Activated T-helper 1 cell treated with anti-CD3 and anti-CD28 coated beads, Interleukin-2, amount 50 U/mL, for 16 hours (primary cell): ENCODE measurements at regions not wholly inside any gene's neighbourhood (a gene's known extent, or its start where the extent isn't known, plus 50 kb on each side); places are given as distances from the start of the nearest gene placed in this dataset.

Experiments
- DNase-seq, 2 donors: peaks; one replicate each; pipeline ENCODE4 v3.0.0-alpha.2; 2020; ENCODE audit warnings: low read depth in 1 of 2, low spot score in 1 of 2

DNA sequence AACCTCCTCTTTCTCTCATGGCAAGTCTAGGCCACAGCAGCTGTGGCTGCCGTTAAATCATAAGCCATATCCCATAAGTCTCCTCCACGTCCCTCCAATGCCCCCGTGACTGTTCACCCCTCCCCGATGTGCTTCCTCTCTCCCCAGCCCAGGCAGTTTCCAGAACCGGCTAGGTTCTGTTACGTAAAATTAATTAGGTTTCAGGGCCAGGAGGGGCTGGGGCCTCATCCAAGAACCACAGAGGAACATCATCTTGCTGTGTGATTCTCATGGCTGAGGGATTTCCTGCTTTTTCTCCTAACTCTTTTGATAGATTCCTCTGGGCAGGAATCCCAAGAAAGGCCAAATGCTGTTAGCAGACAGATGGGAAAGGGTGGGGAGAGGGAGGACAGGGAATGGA lies 141.8 kb upstream of the AJAP1 start:
- no peak for DNase-seq

DNA sequence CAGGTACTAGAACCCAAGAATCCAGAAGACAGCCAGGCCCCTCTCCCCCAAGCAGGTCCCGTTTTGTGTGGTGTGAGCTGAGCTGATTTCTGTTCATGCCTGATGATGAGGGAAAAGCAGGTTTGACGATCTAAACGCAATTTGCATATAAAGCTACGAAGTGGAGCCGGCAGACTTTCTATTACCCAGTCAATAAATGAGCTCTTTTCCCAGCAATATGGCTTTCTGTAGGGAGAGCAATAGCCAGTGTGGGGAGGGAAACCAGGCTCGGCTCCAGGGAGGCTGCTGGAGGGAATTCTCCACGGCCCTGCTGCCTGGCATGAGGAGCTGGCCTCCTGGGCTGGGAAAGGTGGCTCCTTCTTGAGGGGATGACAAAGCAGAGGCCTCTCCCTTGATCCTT lies 140.7 kb upstream of the AJAP1 start:
- DNase-seq = no peak

DNA sequence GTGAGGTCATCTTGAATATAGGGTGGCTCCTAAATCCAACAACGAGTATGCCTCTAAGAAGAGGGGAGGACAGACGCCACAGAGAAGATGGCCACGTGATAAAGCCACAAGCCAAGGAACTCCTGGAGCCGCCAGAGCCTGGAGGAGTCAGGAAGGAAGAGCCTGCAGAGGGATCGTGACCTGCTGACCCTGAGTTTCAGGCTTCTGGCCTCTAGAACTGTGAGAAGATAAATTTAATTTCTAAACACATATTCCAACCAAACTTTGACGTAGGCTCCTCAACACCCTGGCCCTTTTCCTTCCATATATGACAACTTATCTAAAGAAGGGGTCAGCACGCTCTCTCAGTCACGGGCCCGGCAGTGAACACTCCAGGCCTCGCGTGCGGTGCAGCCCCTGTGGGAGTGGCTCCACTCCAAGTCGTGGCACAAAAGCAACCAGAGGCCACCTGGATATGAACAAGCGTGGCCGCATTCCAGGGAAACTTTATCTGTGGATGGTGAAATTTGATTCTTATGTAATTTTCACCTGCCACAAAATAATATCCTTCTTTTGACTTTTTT lies 138.6 kb upstream of the AJAP1 start:
- no peak for DNase-seq

- DNase-seq = no peak
These were observed 137.8 kb upstream of the AJAP1 start for GRCh38 chr1:4516596-4516995.

DNA sequence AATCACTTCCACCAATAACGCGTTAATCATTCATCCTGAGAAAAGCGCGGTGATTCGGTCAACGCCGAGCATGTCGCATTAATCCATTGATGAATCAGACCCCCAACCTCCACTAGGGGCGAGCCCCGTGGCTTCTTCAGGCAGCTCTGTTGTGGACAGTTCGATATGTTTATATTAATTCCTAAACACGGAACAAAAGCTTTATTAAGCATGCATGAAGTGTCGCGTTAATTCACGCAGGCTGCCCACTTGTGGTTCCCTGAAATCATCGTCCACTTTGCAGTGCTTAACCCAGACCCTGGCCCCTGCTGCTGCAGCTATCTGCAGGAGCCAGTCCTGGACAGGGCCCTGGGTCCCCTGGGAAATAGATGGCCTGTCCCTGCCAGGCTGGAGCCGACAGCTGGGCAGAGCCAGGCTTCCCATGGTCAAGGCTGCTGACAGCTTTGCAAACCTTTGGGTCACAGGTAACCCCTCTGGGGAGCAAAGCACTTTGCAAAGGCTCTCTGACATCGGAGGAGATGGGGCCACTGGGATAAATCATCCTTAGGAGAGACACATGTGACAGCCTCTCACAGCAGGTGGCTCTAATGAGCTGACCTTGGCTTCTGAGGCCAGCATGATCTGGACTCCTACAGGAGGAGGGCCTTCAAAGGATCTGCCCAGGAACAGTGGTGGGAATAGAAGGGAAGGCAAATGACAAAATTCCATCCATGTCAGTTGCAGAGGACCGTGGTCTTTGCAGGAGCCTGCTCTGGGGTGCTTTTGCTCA lies 137.0 kb upstream of the AJAP1 start:
- DNase-seq = no peak

GRCh38 chr1:4518621-4519020 lies 135.8 kb upstream of the AJAP1 start:
- DNase-seq = no peak

GRCh38 chr1:4519954-4520353 lies 134.5 kb upstream of the AJAP1 start:
- no peak for DNase-seq

DNA sequence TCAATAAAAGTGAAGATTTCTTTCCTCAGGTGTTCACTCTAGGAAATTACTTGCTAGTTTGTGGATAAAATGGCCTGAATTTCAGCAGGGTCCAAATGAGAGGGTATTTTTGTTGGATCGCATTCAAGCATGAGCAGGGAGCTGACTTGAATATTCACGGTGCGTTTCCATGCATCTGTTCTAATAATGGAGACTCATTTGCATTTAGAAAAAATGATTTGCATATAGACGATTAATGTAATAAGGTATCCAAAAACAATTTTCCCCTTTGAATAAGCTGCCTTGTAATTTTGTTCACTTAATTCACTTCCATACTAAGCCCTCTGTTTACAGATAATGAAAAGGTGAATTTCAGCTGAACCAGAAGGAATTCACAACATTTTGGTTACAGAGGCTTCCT lies 130.9 kb upstream of the AJAP1 start:
- no peak for DNase-seq

GRCh38 chr1:4526747-4527146 lies 127.7 kb upstream of the AJAP1 start:
- DNase-seq = no peak

DNA sequence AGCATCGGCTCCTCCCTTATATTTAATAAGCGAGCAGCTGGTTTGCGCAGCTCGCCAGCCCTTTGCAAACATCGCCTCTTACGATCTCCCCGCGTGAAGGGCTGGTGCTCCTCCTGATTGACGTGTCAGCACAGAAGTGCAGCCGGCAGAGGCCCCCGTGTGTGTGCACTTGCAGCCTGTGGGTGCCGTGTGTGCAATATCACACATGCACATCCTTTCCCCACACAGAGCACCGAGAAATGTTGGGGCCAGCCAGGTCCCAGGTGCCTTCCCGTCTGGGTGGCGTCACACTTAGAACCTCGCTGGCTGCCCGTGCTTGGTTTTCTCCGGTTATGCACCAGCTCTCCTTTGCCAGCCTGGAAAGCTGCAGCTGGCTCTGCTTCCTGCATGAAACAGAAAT lies 126.6 kb upstream of the AJAP1 start:
- no peak for DNase-seq

DNA sequence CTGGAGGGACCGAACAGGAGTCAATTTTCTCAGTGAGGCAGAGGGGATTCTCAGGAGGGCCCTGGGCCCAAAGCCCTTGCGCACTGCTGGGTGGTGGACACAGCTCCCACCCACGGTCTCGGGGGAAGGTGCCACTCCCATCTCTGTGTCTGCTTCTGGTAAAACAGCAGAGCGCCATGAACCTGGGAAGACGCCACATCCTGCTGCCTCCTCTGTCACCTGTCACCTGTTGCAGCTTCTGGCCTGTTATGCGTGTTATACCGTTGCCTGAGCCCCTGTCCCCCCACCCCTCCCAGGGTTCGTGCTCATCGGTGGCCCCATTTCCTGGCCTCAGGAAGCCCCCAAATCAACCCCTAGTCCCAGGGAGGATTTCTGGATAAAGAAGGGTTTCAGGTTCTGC lies 125.8 kb upstream of the AJAP1 start:
- DNase-seq = no peak

DNA sequence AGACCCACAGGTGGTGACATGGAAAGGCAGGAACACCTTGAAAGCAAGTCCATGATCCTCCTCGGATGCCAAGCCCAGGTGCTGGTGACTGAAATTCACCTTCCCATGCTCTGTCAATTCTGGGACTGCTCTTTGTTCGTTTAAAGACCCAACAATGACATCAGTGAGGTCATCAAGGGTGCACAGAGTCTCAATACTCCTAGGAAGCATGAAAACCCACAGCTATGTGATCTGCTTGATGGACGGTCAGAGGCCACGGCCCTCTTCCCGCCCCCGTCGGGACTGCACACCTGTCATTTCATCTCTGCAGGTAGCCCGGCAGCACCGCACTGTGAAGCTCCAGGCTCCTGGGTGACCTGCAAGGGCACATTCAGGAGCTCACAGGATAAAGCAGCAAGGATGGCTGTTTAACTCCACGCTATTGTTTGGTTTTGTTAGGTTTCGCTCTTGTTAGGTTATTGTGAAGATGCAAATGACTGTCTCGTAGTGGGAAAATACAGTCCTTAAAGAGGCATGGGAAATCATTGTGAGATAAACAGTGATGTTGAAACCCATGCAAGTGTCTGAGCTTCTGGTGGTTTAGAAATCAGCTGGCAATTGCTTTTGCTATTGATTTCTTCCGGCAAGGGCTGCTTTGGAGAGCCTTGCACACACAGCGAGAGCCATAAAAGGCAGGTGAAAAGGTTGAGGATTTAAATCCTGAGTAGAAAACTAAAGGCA lies 124.8 kb upstream of the AJAP1 start:
- DNase-seq = no peak

DNA sequence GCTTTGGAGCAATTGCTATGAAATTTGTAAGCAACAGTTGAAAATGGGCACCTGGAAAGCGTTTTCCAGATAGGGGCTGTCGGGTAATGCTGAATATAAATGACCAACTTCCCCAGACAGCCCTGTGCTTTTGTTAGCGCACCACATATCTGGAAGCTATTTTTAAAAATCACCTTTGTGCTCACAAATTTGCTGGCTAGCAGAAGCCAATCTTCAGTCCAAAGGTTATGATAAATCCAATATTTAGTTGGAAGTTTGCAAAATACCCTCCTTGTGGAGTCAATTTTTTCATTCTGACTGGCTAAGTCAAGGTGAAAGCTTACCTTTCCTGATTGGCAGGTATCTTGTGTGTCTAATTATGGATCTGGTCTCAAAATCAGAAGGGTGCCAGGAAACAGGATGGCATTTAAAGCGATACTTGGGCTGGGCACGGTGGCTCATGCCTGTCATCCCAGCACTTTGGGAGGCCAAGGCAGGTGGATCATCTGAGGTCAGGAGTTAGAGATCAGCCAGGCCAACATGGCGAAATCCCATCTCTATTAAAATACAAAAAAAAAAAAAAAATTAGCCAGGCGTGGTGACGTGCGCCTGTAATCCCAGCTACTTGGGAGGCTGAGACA lies 124.1 kb upstream of the AJAP1 start:
- no peak for DNase-seq

DNA sequence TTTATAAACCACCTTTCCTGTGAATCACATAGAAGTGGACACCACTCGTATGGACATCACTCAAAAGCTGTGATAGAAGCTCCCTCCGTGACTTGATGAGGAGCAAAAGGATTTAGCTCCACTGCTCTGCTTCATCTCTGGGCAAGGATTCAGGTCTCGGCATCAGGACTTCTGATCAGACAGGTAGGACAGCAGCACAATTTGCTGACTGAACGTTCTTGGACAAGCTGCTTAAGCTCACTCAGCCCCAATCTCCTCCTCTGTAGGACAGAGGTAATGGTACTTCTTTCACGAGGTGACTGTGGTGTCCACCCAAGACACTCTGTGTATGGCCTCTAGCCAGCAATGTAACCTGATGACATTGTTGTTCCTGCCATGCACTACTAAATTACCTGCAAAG lies 122.6 kb upstream of the AJAP1 start:
- DNase-seq = no peak

GRCh38 chr1:4532656-4533055 lies 121.8 kb upstream of the AJAP1 start:
- no peak for DNase-seq

DNA sequence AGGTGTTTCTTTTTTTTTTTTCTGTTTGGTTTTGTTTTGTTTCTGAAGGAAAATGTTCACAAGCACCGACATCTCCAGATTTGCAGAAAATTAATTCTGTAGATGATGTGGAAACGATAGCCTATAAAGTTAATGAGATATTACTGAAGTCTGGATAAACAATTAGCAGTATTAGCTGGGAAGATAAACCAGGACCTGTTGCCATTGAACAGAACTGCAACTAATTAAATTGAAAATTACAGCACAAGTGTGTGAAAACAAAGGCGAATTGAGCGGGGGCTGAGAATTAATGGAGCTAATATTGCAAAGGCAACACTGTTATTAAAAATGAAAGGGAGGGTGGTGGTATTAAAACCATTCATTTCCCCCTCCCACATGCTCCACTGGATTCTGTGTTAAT lies 107.5 kb upstream of the AJAP1 start:
- no peak for DNase-seq

DNA sequence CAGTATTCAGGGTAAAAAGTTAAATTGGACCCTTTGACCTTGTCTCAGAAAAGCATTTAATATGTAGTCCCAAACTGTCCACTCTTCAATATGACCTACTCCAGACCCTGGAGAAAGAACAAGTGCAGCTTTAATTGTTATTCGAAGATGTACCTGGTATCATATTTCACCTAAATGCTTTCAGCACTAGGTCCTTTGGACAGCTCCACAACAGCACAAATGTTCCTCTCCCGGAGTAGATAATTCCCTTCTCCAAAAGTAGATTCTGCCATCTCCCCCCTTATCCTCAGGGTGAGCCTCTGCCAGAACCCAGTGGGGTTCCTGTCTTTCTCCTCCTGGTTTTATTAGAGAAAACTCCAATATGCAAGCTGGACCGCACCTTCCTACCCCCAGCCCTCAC lies 104.5 kb upstream of the AJAP1 start:
- no peak for DNase-seq

- DNase-seq = no peak
These were observed 103.5 kb upstream of the AJAP1 start for GRCh38 chr1:4550941-4551340.

- DNase-seq = no peak
These were observed 102.7 kb upstream of the AJAP1 start for GRCh38 chr1:4551706-4552105.

- DNase-seq = no peak
These were observed 100.6 kb upstream of the AJAP1 start for GRCh38 chr1:4553761-4554160.

DNA sequence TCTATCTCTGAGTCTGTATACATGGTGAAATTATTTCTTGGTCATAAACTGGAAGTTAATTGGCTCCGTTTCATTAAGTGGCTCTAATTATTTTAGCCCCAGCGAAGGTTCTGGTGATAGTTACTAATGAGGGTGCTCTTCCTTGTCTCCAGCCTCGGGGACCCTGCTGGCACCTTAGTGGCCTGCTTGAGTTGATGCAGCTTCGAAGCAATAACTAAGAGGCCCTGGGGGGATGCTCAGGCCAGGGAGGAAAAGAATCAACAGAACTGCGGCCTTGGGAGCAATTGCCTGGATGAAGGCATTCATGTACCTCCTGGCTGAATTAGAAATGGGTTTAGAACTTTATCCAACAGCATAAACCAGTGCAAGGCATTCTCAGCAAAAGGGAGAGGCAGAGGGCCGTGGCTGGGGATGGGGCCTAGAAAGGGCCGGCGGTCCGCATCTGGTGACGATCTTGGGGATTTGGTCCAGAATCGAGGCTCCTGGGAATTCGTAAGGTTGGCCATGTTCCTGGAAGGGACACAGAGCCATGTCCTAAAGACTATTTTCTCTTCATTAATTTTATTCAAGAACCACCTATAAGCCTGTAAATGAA lies 100.0 kb upstream of the AJAP1 start:
- DNase-seq = no peak

DNA sequence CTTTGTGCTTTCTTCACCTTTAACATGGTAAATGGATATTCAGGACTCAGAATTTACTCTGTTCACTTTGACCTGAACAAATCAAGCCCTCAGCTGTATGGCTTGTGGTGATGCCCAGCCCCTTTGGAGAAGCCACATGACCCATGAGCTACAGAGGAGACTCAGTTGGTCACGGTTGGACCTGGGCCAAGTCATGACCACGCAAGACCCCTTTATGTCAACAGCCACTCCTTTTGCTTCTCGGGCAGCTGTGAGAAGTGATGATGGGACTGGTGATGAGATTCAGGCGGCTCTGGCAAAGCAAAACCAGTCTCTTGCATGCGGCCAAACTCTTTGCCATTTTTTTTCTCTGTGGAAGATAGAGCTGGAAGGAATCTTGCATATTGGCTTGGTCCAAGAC lies 96.5 kb upstream of the AJAP1 start:
- DNase-seq = no peak
